Medulla oblongata (tissue), 1 donor: ENCODE measurements at regions not wholly inside any gene's neighbourhood (a gene's known extent, or its start where the extent isn't known, plus 50 kb on each side); places are given as distances from the start of the nearest gene placed in this dataset.

Experiments
- DNase-seq: peaks from one replicate; pipeline ENCODE4 v3.0.0-alpha.2; 2015; ENCODE audit errors: extremely low spot score

DNA sequence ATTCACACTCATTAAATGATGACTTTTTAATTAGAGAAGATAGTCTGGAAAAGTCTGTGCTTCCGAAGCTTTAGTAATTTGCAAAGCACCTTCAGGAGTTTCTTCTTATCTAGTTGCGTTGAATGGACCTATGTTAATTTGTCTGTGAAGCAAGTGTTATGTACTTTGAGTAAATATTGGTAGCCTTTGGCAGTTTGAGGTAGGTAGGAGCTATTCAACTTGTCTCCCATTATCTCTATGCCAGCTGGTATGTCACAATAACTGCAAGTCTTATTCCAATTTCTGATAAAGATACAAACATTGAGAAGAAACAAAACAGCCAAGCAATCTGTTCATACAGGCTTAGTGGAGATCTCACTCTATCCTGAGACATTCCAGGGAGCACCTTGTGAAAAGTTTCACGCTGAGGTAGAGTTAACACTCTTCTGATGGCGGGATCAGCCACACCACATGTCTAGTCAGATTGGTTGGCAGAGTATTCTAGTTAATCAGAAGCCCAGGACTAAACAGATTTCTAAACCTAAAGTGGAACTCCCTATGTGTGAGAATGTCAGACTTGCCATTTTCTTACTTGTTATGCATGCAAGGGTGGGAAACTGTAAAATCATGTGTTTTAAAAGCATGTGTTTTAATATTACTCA lies 219.8 kb upstream of the MANEA start:
- no peak for DNase-seq

DNA sequence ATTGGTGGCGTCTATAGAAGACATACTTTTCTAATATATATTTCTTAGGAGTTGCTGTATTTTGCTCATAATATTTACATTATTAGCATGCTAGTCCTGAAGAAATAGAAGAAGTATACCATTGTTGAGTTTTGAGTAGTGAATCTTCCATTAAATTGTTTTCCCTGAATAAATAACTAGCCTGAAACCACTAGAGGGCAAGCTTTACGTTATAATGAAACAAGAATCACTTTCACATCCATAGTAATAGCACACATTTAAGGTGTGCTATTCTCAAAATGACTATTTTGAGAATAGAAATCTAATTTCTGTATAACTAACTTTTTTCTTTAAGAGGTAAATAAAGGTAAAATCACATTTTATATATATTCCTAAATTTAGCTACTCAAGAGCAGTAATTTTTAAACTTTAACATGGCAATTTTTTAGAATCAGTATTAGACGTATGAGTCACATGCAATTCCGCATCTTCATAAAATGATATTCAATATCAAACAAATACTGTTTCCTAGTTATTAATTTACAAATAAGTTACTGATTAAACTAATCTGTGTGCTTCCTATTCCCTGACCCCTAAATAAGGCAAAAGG lies 213.2 kb upstream of the MANEA start:
- peak; percentile 31 for DNase-seq

DNA sequence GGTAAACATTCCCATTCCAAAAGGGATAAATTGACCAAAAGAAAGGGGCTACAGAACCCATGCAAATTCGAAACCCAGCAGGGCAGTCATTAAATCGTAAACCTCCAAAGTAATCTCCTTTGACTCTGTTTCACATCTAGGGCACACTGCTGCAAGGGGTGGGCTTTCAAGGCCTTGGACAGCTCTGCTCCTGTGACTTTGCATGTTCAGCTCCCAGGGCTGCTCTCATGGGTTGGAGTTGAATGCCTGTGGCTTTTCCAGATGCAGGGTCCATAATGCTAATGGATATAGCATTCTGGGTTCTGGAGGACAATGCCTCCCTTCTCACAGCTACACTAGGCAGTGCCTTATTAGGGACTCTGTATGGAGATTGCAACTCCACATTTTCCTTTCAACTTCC lies 211.9 kb upstream of the MANEA start:
- no peak for DNase-seq

DNA sequence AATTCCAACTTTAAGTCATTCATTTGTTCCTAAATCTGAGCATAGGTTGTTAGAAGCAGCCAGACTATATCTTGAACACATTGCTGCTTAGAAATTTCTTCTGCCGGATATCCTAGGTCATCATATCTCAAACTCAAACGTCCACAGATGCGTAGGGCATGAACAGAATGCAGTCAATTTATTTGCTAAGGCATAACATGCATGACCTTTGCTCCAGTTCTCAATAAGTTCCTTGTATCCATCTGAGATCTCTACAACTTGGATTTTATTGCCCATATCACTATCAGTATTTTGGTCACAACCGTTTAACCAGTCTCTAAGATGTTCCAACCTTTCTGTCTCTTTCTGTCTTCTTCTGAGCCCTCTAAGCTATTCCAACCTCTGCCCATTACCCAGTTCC lies 210.9 kb upstream of the MANEA start:
- DNase-seq, result no peak

DNA sequence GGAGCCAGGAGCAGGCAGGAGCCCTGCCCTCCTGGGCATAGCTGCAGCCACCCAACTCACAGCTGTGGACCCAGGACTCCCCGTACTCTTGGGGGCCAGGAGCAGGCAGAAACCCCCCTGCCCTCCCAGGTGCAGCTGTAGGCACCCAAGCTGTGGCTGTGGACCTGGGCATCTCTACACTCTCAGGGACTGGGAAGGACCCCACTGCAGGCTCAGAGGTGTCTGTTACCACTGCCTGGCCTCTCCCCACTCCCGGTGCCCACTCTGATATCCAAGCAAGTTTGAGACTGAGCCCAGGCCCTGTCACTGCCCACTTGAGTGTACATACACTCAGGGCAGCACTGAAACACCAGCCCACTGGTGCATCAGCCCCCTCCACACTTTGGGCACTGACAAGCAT lies 193.5 kb upstream of the MANEA start:
- no peak for DNase-seq

DNA sequence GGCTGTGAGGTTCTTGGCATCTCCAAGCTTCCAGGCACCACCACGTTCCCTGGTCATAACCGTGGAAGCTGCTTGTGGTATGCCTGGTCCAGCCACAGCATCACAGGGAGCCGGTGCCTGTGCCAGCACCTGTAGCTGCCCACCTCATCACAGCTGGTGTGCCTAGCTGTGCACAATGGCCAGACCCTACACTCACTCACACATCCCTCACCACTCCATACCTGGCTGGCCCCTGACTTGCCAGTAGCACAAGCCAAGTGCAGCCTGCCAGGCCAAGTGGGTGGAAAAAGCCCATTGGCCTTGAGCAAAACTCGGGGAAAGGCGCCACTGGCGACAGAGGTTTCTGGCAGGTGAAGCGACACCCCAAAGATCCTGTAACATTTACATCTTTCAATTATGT lies 192.3 kb upstream of the MANEA start:
- no peak for DNase-seq

DNA sequence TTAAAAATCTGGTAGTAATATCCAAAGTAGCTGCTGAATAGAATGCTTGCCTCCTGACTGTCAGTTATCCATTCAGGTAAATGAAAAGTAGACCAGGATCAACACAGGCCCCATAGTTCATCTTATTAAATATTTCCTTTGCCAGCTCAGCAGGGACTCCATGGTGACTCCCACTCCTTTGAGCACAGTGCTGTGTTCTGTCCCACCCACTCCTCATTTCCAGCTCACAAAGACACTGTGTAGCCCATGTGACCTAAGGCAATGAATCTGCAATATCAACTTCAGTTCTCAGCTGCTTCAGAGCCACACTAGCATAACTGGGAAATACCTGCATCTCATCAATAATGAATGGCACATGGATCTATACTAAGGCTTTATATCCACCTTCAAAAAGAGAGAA lies 189.5 kb upstream of the MANEA start:
- no peak for DNase-seq

DNA sequence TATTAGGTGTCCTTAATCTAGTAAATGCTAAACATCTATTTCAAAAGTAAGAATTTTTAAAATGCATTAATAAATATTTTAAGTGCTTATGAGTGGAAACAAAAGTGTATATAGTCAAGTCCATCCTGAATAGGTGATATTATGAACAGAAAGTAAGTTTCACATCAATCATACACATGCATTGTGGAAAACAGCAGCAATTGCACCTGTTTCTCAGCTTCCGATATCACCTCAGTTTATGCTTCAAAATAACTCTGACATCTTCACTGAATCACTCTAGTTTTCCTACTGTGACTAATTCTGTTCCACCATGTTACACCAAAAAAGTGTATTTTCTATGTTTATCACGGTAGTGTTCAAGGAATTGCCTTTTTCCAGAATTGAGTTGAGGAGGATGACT lies 172.6 kb upstream of the MANEA start:
- DNase-seq, result no peak

DNA sequence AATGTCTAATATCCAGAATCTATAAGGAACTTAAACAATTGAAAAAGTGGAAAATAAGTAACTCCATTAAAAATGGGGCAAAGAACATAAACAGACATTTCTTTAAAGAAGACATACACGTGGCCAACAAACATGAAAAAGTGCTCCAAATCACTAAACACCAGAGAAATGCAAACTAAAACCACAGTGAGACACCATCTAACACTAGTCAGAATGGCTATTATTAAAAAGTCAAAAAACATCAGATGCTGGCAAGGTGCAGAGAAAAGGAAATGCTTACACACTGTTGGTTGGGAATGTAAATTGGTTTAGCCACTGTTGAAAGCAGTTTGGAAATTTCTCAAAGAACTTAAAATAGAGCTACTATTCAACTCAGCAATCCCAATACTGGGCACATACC lies 169.2 kb upstream of the MANEA start:
- no peak for DNase-seq

DNA sequence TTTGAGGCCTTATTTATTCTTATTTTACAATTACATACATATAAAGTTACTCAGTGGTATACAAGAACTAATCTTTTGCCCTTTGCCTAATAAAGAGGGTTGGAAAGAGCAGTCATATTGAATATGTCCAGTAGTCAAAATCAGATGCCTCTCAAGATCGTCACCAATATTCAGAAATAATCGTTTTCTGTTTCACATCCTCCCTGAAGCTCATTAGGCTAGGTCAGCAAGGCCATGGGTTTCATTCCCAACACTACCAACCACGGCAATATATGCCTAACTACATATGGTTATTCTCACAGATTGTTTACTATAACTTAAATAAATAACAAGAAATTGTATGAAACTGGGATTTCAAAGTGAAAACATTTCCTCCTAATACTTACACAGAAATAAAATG lies 167.2 kb upstream of the MANEA start:
- DNase-seq, result no peak

DNA sequence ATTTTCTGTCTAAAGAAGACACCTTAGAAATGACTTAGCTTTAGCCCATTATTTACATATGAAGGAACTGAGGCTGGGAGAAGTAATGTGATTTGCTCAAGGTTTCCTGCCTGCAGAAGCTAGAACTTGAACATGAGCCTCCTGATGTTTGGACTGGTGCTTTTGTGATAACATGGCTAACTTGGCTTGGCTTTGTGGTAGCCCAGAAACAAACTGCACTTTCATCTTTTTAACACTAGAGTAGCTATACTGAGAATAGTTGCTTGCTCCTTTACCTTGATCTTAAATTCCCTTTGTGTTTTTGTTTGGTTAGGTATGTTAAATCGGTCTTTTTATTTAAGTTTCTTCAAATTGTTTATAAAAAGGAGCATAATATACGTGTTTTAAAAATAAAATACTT lies 163.5 kb upstream of the MANEA start:
- DNase-seq, result no peak

DNA sequence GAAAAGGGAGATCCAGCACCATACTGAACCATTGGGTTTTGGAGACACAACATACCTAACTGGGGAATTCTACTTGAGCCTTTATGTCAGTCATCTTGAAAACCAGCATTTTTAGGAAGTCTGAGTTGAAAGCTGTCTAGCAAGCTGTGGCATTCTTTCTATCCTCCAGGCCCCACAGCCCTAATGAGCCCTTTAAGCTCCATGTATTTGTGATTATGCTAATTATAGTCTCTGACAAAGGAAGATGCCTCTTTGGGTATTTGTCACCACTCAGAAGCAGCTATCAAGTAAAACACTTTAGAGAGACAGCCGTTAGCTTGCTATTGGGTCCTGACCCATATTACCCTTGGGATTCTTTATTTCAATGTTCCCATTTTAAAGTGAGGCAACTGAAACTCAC lies 159.5 kb upstream of the MANEA start:
- no peak for DNase-seq

DNA sequence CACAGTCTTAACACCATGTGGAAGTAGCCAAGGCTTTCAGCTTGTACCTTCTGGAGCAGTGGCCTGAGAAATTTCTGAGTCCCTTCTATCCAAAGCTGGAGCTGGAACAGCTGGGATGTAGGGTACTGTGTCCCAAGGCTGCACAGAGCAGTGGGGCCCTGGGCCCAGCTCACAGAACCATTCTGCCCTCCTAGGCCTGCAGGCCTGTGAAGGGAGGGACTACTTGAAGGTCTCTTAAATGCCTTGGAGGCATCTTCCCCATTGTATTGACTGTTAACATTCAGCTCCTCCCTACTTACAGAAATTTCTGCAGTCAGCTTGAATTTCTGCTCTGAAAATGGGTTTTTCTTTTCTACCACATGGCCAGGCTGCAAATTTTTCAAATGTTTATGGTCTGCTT lies 156.5 kb upstream of the MANEA start:
- no peak for DNase-seq

DNA sequence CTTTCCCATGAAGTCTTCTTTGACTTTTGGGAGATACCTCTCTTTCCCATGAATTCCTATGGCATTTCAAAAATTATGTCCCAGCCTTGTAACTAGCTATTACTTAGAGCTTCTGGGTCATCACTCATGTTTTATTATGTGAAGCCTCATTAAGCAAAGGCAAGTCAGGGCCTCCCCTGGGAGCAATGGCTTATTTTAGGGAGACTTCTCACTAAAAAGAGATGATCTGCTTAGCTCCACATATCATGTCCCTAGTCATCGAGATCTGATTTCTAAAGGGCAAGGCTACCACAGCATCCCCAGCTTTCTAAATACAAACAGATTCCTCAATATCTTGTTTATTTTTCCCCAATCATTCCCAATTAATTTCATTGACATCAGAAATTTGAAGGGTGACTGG lies 154.0 kb upstream of the MANEA start:
- DNase-seq, result no peak

DNA sequence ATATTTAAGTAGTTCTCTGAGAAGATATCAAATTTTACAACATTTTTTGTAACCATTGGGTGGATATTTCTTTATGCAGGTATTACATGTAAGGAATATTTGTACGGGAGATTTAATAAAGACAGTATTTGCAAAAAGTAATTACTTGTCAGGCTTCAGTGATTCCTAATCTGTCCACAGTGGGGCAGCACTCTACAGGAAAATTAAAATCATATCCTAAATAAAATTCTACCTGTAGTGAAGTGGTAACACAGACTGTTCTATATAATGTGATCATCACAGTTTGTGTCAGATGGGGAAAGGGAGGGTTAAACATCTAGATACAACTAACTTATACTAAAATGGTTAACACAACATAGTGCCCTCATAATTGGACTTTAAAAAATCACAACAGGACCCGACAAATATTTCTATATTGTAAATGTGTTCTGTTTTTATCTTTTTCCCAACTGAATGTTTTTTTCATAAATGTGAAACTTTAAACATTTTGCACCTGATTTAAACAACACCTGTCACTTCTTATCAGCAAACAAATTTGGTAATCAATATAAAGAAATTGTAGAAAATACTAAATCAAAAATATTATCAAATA lies 145.6 kb upstream of the MANEA start:
- peak; percentile 50 for DNase-seq

DNA sequence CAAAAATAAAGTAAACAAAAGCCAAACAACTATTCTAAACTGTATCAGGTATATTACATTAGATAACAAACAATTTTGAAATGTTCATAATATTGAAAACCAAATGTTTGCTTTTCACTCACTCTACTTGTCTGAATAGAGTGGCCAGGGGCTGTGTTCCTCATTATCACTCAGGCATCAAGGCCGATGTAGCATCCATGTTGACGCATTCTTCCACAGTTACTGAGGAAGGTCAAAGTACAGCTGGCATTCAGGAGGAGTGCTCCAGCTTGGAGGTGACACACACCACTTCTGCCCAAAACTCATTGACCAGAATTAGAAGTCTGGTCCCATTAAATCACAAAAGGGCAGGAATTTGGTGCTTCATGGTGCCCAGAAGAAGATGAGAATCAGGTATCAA lies 137.6 kb upstream of the MANEA start:
- no peak for DNase-seq

DNA sequence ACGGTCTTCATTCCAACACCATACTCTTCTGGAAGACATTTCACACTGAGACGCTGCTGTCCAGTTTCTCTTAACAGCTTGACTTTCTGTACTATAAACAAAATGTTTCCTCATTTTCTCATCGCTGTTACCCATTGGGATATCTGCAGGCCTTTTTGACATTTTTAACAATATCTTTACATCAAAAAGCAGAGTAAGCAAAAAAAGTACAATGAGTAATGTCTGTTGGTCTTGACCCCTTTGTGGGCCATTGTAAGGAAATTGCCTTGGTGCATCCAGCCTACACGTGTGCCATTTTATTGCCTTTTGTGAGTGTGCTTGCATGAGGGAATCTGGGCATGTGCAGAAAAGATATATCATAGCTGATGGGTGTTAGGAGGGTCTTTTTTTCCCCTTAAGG lies 129.1 kb upstream of the MANEA start:
- no peak for DNase-seq

DNA sequence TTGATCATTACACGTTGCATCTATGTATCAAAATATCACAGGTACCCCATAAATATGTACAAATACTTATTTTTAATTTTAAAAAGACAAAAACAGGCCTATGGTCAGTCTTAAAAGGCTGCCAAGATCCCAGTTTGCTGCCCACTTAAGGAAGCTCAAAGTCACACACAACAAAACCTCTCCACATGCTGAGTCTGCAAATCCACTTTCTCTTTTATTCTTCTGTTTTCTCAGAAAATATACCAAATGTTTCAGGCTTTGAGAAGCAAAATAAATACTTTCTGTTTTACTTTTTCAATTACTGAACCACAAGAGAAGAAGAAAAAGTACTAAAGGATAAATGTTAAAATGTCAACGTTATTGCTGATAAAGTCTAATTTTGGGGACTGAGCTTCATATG lies 107.8 kb upstream of the MANEA start:
- DNase-seq, result no peak

DNA sequence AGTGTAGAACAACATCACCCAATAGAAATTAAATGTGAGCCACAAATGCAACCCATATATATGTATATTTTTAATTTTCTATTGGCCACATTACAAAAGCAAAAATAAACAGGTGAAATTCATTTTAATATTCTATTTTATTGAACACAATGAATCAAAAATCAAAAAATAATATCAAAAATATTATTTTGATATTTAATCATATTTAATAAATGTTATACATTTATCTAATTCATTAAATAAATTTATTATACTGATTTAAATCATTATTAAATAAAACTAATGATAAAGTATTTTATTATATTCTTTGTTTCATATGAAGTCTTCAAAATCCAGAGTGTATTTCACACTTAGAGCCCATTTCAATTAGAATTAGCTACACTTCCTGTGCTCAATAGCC lies 98.4 kb upstream of the MANEA start:
- DNase-seq, result no peak

DNA sequence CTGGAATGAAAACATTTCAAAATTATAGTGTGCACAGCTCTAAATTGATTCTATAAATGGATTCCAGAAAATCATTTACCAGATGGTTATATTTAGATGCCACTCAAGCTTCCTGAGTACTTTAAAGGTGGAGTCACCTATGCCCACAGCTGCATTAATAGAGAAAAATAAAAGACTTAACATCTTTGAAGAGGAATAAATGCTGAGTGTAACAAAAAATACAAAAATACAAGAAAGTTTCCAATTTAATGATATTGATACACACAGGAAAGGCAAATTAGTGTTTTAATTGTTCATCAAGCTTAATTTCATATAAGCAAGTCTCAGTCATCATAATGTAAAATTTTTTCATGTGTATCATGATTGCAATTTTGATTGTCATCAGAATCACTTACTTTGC lies 89.5 kb upstream of the MANEA start:
- DNase-seq, result no peak

DNA sequence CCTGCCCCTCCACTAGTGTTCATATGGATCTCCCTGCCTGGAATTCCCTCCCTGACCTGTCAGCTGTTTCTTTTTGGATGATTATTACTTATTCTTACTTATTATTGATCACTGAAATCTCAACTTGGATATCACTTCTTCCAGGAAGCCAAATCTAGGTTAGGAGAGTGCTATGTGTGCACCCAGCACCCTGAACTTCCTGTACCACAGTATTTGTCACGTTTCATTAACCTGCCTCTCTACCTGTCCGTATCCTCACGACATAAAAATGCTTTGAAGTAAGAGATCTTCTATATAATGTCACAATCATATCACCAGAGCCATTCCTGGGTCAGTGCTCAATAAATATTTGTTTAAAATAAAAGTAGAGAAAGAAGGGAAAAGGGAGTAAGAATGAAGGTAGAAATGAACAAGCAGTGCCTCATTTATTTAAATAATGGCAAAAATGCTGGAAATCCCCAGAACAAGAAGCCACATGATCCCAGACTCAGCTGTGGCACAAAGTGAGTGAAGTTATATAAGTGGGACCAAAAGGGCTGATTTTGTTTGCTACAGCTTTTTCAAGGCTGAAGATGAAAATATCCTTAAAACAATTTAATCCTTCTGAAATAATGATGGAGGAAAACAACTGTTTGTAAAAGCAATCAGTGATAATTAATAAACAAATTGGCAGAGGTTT lies 88.0 kb upstream of the MANEA start:
- no peak for DNase-seq

DNA sequence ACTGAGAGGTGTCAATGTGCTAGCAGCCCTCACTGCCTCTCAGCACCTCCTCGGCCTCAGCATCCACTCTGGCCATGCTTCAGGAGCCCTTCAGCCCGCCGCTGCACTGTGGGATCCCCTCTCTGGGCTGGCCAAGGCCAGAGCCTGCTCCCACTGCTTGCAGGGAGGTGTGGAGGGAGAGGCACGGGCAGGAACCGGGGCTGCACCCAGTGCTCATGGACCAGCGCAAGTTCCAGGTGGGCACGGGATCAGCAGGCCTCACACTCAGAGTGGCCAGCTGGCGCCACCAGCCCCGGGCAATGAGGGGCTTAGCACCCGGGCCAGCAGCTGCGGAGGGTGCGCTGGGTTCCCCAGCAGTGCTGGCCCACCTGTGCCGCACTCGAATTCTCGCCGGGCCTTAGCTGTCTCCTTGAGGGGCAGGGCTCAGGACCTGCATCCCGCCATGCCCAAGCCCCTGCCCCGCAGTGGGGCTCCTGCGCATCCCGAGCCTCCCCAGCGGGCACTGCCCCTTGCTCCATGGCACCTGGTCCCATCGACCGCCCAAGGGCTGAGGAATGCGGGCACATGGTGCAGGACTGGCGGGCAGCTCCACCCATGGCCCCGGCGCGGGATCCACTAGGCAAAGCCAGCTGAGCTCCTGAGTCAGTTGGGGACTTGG lies 80.4 kb upstream of the MANEA start:
- no peak for DNase-seq
